CD4-positive, alpha-beta T cell treated with Interleukin-15 for 4 hours (primary cell): ENCODE measurements at regions not wholly inside any gene's neighbourhood (a gene's known extent, or its start where the extent isn't known, plus 50 kb on each side); places are given as distances from the start of the nearest gene placed in this dataset.

Experiments used
- DNase-seq: peaks from one replicate; pipeline ENCODE4 v3.0.0-alpha.2; 2020; ENCODE audit warnings: low spot score

- DNase-seq: no peak
Measured at GRCh38 chr4:111664308-111664945, 480.8 kb upstream of the FAM241A start.

GRCh38 chr4:111666826-111667360 lies 478.4 kb upstream of the FAM241A start:
- DNase-seq: no peak

GRCh38 chr4:111671756-111672155 lies 473.5 kb upstream of the FAM241A start:
- DNase-seq: no peak

- no peak for DNase-seq
Measured at GRCh38 chr4:111675746-111676145, 469.5 kb upstream of the FAM241A start.

GRCh38 chr4:111676533-111676932 lies 468.7 kb upstream of the FAM241A start:
- no peak for DNase-seq

GRCh38 chr4:111678479-111678878 lies 466.8 kb upstream of the FAM241A start:
- no peak for DNase-seq

- DNase-seq: no peak
Measured at GRCh38 chr4:111678908-111679307, 466.3 kb upstream of the FAM241A start.

GRCh38 chr4:111681270-111681669 lies 464.0 kb upstream of the FAM241A start:
- no peak for DNase-seq

GRCh38 chr4:111681751-111682150 lies 463.5 kb upstream of the FAM241A start:
- DNase-seq: no peak

- no peak for DNase-seq
Measured at GRCh38 chr4:111685205-111685604, 460.0 kb upstream of the FAM241A start.

GRCh38 chr4:111689214-111689613 lies 456.0 kb upstream of the FAM241A start:
- no peak for DNase-seq

- no peak for DNase-seq
Measured at GRCh38 chr4:111689731-111690130, 455.5 kb upstream of the FAM241A start.

GRCh38 chr4:111693758-111694157 lies 451.5 kb upstream of the FAM241A start:
- no peak for DNase-seq

- no peak for DNase-seq
Measured at GRCh38 chr4:111695677-111696076, 449.6 kb upstream of the FAM241A start.

- DNase-seq: no peak
Measured at GRCh38 chr4:111696505-111696904, 448.7 kb upstream of the FAM241A start.

- no peak for DNase-seq
Measured at GRCh38 chr4:111697176-111697942, 447.9 kb upstream of the FAM241A start.

GRCh38 chr4:111698361-111698760 lies 446.9 kb upstream of the FAM241A start:
- no peak for DNase-seq

GRCh38 chr4:111699165-111699564 lies 446.1 kb upstream of the FAM241A start:
- DNase-seq: no peak

GRCh38 chr4:111701102-111701501 lies 444.2 kb upstream of the FAM241A start:
- no peak for DNase-seq

GRCh38 chr4:111707491-111707890 lies 437.8 kb upstream of the FAM241A start:
- no peak for DNase-seq

GRCh38 chr4:111712093-111712677 lies 433.1 kb upstream of the FAM241A start:
- no peak for DNase-seq

GRCh38 chr4:111713276-111713675 lies 432.0 kb upstream of the FAM241A start:
- DNase-seq: no peak

- DNase-seq: no peak
Measured at GRCh38 chr4:111717921-111718320, 427.3 kb upstream of the FAM241A start.
